ENCODE measurements at regions not wholly inside any gene's neighbourhood (a gene's known extent, or its start where the extent isn't known, plus 50 kb on each side); places are given as distances from the start of the nearest gene placed in this dataset.

DNA sequence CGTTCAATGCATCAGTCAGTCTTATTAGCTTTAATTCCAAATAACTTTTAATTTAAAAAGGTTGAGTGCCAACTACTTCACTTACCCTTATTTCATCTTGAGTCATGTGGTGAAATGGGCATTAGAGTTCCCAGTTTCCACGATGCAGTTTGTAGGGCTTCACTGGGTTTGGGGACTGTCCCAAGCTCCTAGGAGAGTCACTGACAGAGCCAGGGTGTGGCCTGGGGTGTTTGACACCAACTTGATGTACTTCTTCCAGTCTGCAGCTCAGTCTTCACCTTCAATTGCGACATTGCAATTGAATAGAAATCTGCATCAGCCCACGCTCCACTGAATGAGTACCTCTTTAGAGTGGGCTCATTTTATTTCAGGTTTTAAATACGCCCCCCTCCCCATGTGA is 165.3 kb downstream of the ARL4C start:
- DNase-seq: no peak
- Mint-ChIP-seq H3K27me3 (ENCODE audit: low read depth, poor library complexity) (peaks cover 9% of the 10 kb centered on the region), H3K27ac (no peak overlapping the region), H3K9me3 (no peaks in the 10 kb centered on the region), H3K36me3 (ENCODE audit: low read depth) (no peaks in the 10 kb centered on the region), H3K4me3 (no peak overlapping the region), H3K4me1 (peaks cover 57% of the 10 kb centered on the region)
- TF ChIP-seq, protein P1, sequence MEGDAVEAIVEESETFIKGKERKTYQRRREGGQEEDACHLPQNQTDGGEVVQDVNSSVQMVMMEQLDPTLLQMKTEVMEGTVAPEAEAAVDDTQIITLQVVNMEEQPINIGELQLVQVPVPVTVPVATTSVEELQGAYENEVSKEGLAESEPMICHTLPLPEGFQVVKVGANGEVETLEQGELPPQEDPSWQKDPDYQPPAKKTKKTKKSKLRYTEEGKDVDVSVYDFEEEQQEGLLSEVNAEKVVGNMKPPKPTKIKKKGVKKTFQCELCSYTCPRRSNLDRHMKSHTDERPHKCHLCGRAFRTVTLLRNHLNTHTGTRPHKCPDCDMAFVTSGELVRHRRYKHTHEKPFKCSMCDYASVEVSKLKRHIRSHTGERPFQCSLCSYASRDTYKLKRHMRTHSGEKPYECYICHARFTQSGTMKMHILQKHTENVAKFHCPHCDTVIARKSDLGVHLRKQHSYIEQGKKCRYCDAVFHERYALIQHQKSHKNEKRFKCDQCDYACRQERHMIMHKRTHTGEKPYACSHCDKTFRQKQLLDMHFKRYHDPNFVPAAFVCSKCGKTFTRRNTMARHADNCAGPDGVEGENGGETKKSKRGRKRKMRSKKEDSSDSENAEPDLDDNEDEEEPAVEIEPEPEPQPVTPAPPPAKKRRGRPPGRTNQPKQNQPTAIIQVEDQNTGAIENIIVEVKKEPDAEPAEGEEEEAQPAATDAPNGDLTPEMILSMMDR (IDR thresholded peaks at IDR 0.05): no peak

DNA sequence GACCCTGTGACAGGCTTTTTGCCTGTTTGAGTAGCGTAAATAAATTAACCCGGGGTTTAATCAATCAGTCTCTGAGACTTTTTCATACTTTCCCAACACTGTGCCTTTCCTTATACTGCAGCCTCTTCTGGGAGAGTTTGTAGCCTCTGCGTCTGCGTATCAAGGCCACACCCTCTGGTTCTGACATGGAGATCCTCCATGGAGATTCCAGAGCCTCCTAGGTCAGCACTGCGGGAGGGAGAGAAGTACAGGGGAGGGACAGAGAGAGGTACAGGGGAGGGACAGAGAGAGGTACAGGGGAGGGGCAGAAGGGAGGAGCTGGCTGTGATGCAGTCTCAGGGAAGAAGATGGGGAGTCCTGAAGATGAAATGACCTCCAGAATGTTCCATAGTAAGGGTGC is 166.0 kb downstream of the ARL4C start:
- Mint-ChIP-seq H3K4me3 (no peak overlapping the region), H3K9me3 (no peaks in the 10 kb centered on the region), H3K4me1 (peaks cover 53% of the 10 kb centered on the region), H3K27me3 (ENCODE audit: low read depth, poor library complexity) (peaks cover 9% of the 10 kb centered on the region), H3K27ac (no peak overlapping the region), H3K36me3 (ENCODE audit: low read depth) (no peaks in the 10 kb centered on the region)
- TF ChIP-seq, protein P1 (IDR thresholded peaks at IDR 0.05): no peak
- no peak for DNase-seq

DNA sequence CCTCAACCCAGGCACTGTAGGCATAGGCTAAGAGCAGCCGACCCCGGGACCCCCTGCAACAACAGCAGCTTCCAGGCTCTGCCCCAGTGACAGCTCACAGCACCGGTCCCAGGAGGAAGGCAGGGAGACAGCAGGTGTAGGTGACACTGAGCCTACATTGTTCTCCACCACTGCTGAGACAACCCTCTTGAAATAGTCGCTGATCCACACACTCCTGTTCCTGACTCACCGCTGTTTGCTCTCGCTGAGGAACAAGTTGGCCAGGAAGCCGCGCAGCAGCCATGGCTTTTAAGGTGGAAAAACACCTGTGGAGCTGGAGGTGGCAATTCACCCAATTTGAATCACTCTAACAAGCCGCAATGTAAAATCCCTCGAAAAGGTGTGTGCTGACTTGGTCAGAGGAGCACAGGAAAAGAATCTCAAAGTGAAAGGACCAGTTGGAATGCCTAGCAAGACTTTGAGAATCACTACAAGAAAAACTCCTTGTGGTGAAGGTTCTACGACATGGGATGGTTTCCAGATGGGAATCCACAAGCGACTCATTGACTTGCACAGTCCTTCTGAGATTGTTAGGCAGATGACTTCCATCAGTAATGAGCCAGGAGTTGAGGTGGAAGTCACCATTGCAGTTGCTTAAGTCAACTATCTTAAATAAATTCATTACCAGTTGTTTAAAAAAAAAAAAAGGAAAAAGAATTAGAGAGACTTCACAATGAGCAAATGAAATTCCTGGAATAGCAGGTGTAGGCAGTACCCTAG is 167.5 kb downstream of the ARL4C start:
- no peak for DNase-seq
- Mint-ChIP-seq H3K27me3 (ENCODE audit: low read depth, poor library complexity) (peaks cover 6% of the 10 kb centered on the region), H3K27ac (no peak overlapping the region), H3K4me1 (peaks cover 38% of the 10 kb centered on the region), H3K9me3 (no peaks in the 10 kb centered on the region), H3K36me3 (ENCODE audit: low read depth) (no peaks in the 10 kb centered on the region), H3K4me3 (no peak overlapping the region)
- TF ChIP-seq, protein P1 (IDR thresholded peaks at IDR 0.05): no peak

DNA sequence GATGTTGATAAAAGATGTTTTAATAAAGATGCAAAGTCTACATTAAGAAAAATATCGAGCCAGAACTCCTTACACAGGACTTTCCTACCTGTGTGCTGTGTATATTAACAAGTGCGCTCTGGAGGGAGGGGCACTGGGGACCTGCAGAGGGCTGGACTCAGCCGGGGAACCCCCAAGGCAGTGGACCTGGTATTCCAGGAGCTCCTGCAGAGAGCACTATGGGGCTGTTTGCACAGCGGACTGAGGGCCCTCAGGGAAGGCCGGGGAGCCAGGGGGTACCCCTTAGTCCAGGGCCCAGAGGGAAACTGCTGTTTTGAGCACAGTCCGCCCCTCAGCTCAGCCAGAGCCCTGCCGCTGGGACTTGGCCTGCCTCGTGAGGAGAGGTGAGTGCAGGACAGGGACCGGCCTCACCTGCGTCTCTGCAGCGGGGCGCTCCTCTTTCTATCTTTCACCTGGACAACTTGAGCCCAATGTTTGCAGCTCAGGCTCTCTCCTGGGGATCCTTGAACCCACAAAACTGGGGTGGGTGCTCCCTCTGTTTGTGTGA is 168.4 kb downstream of the ARL4C start:
- Mint-ChIP-seq H3K4me1 (peaks cover 29% of the 10 kb centered on the region), H3K4me3 (no peak overlapping the region), H3K9me3 (no peaks in the 10 kb centered on the region), H3K36me3 (ENCODE audit: low read depth) (no peaks in the 10 kb centered on the region), H3K27me3 (ENCODE audit: low read depth, poor library complexity) (peaks cover 6% of the 10 kb centered on the region), H3K27ac (no peak overlapping the region)
- TF ChIP-seq, protein P1 (IDR thresholded peaks at IDR 0.05): no peak
- no peak for DNase-seq

DNA sequence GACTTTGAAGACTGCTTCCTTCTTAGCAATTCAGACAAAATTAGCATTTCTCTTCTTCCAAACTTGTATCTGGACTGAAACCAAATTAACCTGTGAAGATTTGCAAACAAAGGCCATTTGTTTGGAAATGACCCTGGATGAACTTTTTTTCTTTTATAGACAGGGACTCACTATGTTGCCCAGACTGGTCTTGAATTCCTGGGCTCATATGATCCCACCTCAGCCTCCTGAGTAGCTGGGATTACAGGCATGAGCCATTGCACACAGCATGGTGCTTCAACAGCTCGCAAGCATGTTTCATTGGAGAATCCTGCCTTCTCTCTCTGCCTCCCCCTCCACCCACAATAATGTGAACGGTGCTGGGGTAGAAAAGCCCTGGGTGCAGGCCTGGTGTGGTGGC is 170.2 kb downstream of the ARL4C start:
- no peaks in the 10 kb centered on the region for H3K36me3 Mint-ChIP-seq (ENCODE audit: low read depth)
- H3K4me1 Mint-ChIP-seq: peaks cover 11% of the 10 kb centered on the region
- DNase-seq: no peak
- no peaks in the 10 kb centered on the region for H3K27me3 Mint-ChIP-seq (ENCODE audit: low read depth, poor library complexity)
- no peak overlapping the region for H3K4me3 Mint-ChIP-seq
- TF ChIP-seq, protein P1 (IDR thresholded peaks at IDR 0.05): no peak
- no peaks in the 10 kb centered on the region for H3K9me3 Mint-ChIP-seq
- H3K27ac Mint-ChIP-seq: no peak overlapping the region

DNA sequence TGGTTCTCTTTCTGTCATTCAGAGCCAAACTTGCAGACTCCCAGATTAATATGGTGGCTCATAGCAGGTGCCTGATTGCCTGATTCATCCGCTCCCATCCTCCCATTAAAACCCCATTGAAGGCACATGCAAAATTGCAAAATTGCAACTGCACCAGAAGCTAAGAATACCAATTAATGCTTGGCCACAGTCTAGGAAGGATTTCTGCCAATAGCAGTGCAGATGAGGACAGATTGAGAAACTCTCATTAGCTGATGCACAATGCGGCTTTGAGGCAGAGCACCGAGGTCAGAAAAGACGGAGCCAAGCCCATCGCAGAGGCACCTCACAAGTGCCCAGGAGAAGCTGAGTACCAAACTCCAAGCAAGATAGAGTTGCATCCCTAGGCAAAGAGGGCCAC is 172.8 kb downstream of the ARL4C start:
- Mint-ChIP-seq H3K36me3 (ENCODE audit: low read depth) (peaks cover 5% of the 10 kb centered on the region), H3K9me3 (peaks cover 3% of the 10 kb centered on the region), H3K27ac (peak overlapping the region; percentile 60), H3K4me3 (no peak overlapping the region), H3K4me1 (peaks cover 5% of the 10 kb centered on the region), H3K27me3 (ENCODE audit: low read depth, poor library complexity) (no peaks in the 10 kb centered on the region)
- TF ChIP-seq, protein P1 (IDR thresholded peaks at IDR 0.05): no peak
- DNase-seq: no peak

Data from nephron progenitor cell (in vitro differentiated cells).